ENCODE measurements at regions not wholly inside any gene's neighbourhood (a gene's known extent, or its start where the extent isn't known, plus 50 kb on each side); places are given as distances from the start of the nearest gene placed in this dataset.
"Not testable (repeated sequence)": the region's sequence is repeated elsewhere in the genome, so short reads cannot be mapped to it uniquely, and the experiment has no call there.

GRCh38 chr3:176615826-176616225, 581.5 kb downstream of the TBL1XR1 start:
- DNase-seq: no peak

GRCh38 chr3:176611703-176612102, 585.6 kb downstream of the TBL1XR1 start:
- no peak for DNase-seq

- DNase-seq: no peak
Measured at GRCh38 chr3:176609361-176609760, 587.9 kb downstream of the TBL1XR1 start.

GRCh38 chr3:176605553-176605952, 591.7 kb downstream of the TBL1XR1 start:
- DNase-seq: not testable (repeated sequence)

GRCh38 chr3:176595307-176595706, 602.0 kb downstream of the TBL1XR1 start:
- DNase-seq: no peak

GRCh38 chr3:176590722-176591121, 606.6 kb downstream of the TBL1XR1 start:
- DNase-seq: no peak

GRCh38 chr3:176587089-176587488, 610.2 kb downstream of the TBL1XR1 start:
- no peak for DNase-seq

GRCh38 chr3:176584413-176585176, 612.7 kb downstream of the TBL1XR1 start:
- no peak for DNase-seq

- no peak for DNase-seq
Measured at GRCh38 chr3:176583956-176584355, 613.3 kb downstream of the TBL1XR1 start.

GRCh38 chr3:176581589-176581988, 615.7 kb downstream of the TBL1XR1 start:
- DNase-seq: no peak

GRCh38 chr3:176579711-176580185, 617.5 kb downstream of the TBL1XR1 start:
- no peak for DNase-seq

GRCh38 chr3:176578316-176578715, 619.0 kb downstream of the TBL1XR1 start:
- no peak for DNase-seq

- no peak for DNase-seq
Measured at GRCh38 chr3:176577447-176577846, 619.8 kb downstream of the TBL1XR1 start.

- DNase-seq: no peak
Measured at GRCh38 chr3:176574786-176575185, 622.5 kb downstream of the TBL1XR1 start.

GRCh38 chr3:176571926-176572325, 625.4 kb downstream of the TBL1XR1 start:
- DNase-seq: no peak

GRCh38 chr3:176570992-176571391, 626.3 kb downstream of the TBL1XR1 start:
- DNase-seq: no peak

GRCh38 chr3:176568189-176568588, 629.1 kb downstream of the TBL1XR1 start:
- no peak for DNase-seq

- DNase-seq: no peak
Measured at GRCh38 chr3:176566757-176567156, 630.5 kb downstream of the TBL1XR1 start.

GRCh38 chr3:176562331-176562730, 635.0 kb downstream of the TBL1XR1 start:
- no peak for DNase-seq

GRCh38 chr3:176561826-176562225, 635.5 kb downstream of the TBL1XR1 start:
- no peak for DNase-seq

GRCh38 chr3:176554791-176555654, 642.3 kb downstream of the TBL1XR1 start:
- DNase-seq: no peak

- no peak for DNase-seq
Measured at GRCh38 chr3:176554264-176554663, 643.0 kb downstream of the TBL1XR1 start.

- no peak for DNase-seq
Measured at GRCh38 chr3:176526942-176527341, 670.3 kb downstream of the TBL1XR1 start.

- no peak for DNase-seq
Measured at GRCh38 chr3:176526225-176526624, 671.1 kb downstream of the TBL1XR1 start.

All from CD4-positive, alpha-beta T cell treated with Interleukin-4 for 1 hour (primary cell).